ENCODE measurements at regions not wholly inside any gene's neighbourhood (a gene's known extent, or its start where the extent isn't known, plus 50 kb on each side); places are given as distances from the start of the nearest gene placed in this dataset.

- TF ChIP-seq CTCF (IDR thresholded peaks at IDR 0.05) (no peak), POLR2AphosphoS5 (IDR thresholded peaks at IDR 0.05; ENCODE audit: insufficient read depth in 1 of 2, low read depth in 1 of 2) (no peak), POLR2A (IDR thresholded peaks at IDR 0.05) (no peak)
These were observed 344.7 kb upstream of the RGMB start for GRCh38 chr5:98428806-98429205.
